Heart right ventricle (tissue), 16 donors: ENCODE measurements at regions not wholly inside any gene's neighbourhood (a gene's known extent, or its start where the extent isn't known, plus 50 kb on each side); places are given as distances from the start of the nearest gene placed in this dataset.
A peak's percentile ranks its signal among the peaks of the same experiment; 100 is the strongest.

Experiments used
- ATAC-seq, 8 donors: fragments of 200-7000 bp; cut with Tn5 transposase; one replicate each; pipeline ENCODE4 v1.9.1; 2020; ENCODE audit warnings: mild to moderate bottlenecking in 8 of 8, moderate library complexity in 8 of 8, moderate number of reproducible peaks in 1 of 8
- DNase-seq, 2 donors: peaks; one replicate each; pipeline ENCODE4 v3.0.0-alpha.2; 2020
- H3K27ac ChIP-seq, 10 donors: fragments of 200-600 bp; sonication (generic) in 2 of 10; one replicate each; pipeline versions ENCODE4 v1.5.0 to v1.8.0; 2020 to 2022; ENCODE audit warnings: mild to moderate bottlenecking in 3 of 10
- H3K27me3 ChIP-seq, 7 donors: fragments of 200-600 bp; one replicate each; pipeline ENCODE4 v1.8.0; 2021 to 2022; ENCODE audit warnings: mild to moderate bottlenecking in 2 of 7
- H3K36me3 ChIP-seq, 9 donors: fragments of 200-600 bp; sonication (generic) in 1 of 9; one replicate each; pipeline versions ENCODE4 v1.5.0 to v1.8.0; 2020 to 2022; ENCODE audit warnings: mild to moderate bottlenecking in 2 of 9
- H3K4me1 ChIP-seq, 9 donors: fragments of 200-600 bp; sonication (generic) in 1 of 9; one replicate each; pipeline versions ENCODE4 v1.5.0 to v1.8.0; 2020 to 2022; ENCODE audit warnings: mild to moderate bottlenecking in 4 of 9
- H3K4me3 ChIP-seq, 10 donors: fragments of 200-600 bp; sonication (generic) in 2 of 10; one replicate each; pipeline versions ENCODE4 v1.5.0 to v1.8.0; 2020 to 2022; ENCODE audit warnings: mild to moderate bottlenecking in 7 of 10, moderate library complexity in 2 of 10
- H3K9me3 ChIP-seq, 11 donors: fragments of 200-600 bp in 10 of 11; sonication (generic) in 2 of 11; one replicate each; pipeline versions ENCODE4 v1.5.0 to v1.8.0; 2013 to 2022; ENCODE audit warnings: mild to moderate bottlenecking in 2 of 11, control low read depth in 1 of 11, moderate library complexity in 1 of 11
- WGBS, 2 donors: extraction: QIAGEN DNeasy Blood & Tissue Kit; methylation state at CpG; one replicate each; pipeline ENCODE4 v1.1.7; 2013; ENCODE audit warnings: inconsistent platforms in 1 of 2; 5-methylcytosine and 5-hydroxymethylcytosine counted together
- intact Hi-C, 10 donors: fragments of 100-400 bp; cut with DNase I; formaldehyde crosslinking; loops; one replicate each; pipeline versions ENCODE4 v1.11.1 to v1.14.2; 2022
- TF ChIP-seq, protein P1 (sequence below), 9 donors: fragments of 200-600 bp; sonication (generic) in 2 of 9; IDR thresholded peaks; one replicate each; pipeline versions ENCODE4 v1.5.0 to v1.8.0; 2021 to 2022; ENCODE audit warnings: antibody characterized with exemption in 9 of 9, mild to moderate bottlenecking in 5 of 9, moderate library complexity in 1 of 9
- donor health status: Arrhythmogenic right ventricular cardiomyopathy.
- donor health status: ischemic (EF 13 %, LVEDD 7.1; RV severe dilation, severe dysfunction).
- donor health status: healthy with polysubstance abuse.
- donor health status: DM: no; HTN: yes; CAD: no.
- donor health status: DM: no; HTN: no; CAD: no.
- donor health status: ischemic (EF 25% LVEDD 6.9; RV normal size, moderate dysfunction).
- donor health status: ischemic (EF 25% LVEDD 5.7; RV mildly dilated, moderate dysfunction).
- donor health status: healthy.
- donor health status: DM: yes; HTN: yes; CAD: no.
- donor health status: Ischemic cardiomyopathy.
- donor health status: ischemic (EF 35%, LVEDD 5.7; RV mildly dilated, moderate dysfunction).
- donor health status: nonischemic (EF 11% LVEDD 7.7; RV severe dilation, severe dysfunction).
- donor health status: DM: yes; HTN: yes; CAD: no.
- donor health status: PGD.
- donor health status: ischemic (EF 29% LVEDD 5.4; RV normal size, mild dysfunction).
- donor health status: nonischemic (EF 23%, LVEDD 6.1; RV moderate dilation, normal function).

GRCh38 chr2:133952420-133952819 is 301.5 kb upstream of the MGAT5 start:
- TF ChIP-seq, protein P1, sequence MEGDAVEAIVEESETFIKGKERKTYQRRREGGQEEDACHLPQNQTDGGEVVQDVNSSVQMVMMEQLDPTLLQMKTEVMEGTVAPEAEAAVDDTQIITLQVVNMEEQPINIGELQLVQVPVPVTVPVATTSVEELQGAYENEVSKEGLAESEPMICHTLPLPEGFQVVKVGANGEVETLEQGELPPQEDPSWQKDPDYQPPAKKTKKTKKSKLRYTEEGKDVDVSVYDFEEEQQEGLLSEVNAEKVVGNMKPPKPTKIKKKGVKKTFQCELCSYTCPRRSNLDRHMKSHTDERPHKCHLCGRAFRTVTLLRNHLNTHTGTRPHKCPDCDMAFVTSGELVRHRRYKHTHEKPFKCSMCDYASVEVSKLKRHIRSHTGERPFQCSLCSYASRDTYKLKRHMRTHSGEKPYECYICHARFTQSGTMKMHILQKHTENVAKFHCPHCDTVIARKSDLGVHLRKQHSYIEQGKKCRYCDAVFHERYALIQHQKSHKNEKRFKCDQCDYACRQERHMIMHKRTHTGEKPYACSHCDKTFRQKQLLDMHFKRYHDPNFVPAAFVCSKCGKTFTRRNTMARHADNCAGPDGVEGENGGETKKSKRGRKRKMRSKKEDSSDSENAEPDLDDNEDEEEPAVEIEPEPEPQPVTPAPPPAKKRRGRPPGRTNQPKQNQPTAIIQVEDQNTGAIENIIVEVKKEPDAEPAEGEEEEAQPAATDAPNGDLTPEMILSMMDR (IDR thresholded peaks at IDR 0.05), result no peak
- H3K27ac ChIP-seq, result peak overlapping the region in 2 of 10 donors; percentile 9 to 15
- intact Hi-C loops, result no loop called here
- no peak for DNase-seq
- peaks cover 0 to 53% (median 7%) of the 10 kb centered on the region in 9 donors for H3K4me1 ChIP-seq
- no peak for ATAC-seq
- H3K27me3 ChIP-seq, result no peaks in the 10 kb centered on the region
- 49 to 57% methylated on average over 2 of the region's 2 CpGs for WGBS, 2 donors
- H3K9me3 ChIP-seq, result no peaks in the 10 kb centered on the region
- H3K4me3 ChIP-seq, result no peak overlapping the region
- H3K36me3 ChIP-seq, result no peaks in the 10 kb centered on the region

DNA sequence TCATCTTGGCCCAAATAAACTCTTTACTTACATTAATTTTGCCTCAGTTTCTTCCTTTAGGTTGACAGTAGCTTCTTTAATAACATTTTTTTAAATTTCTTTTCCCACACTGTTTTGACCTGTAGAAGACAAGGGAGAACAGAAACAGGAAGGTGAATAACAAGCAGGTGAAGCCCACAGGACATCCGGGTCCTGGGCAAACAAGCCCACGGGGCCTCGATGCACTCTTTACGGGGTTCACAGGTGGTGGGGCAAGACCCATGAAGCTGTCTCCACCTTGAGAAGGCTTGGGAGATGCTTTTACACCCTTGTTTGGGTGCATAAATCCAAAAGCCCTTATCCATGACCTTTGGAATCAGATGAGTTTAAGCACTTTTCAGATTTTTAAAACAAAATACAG is 301.0 kb upstream of the MGAT5 start:
- TF ChIP-seq, protein P1 (IDR thresholded peaks at IDR 0.05), result no peak
- 88 to 90% methylated on average over 4 of the region's 4 CpGs for WGBS, 2 donors
- no peak for ATAC-seq
- Histone ChIP-seq H3K4me1 (peaks cover 0 to 58% (median 7%) of the 10 kb centered on the region in 9 donors), H3K4me3 (no peak overlapping the region), H3K27ac (no peak overlapping the region), H3K9me3 (no peaks in the 10 kb centered on the region), H3K27me3 (no peaks in the 10 kb centered on the region), H3K36me3 (no peaks in the 10 kb centered on the region)
- no peak for DNase-seq
- intact Hi-C loops, result no loop called here

GRCh38 chr2:133953524-133953923 is 300.3 kb upstream of the MGAT5 start:
- WGBS, 2 donors, result 75 to 90% methylated on average over 4 of the region's 4 CpGs
- Histone ChIP-seq H3K4me3 (no peak overlapping the region), H3K36me3 (no peaks in the 10 kb centered on the region), H3K9me3 (no peaks in the 10 kb centered on the region), H3K4me1 (peaks cover 0 to 63% (median 7%) of the 10 kb centered on the region in 9 donors), H3K27me3 (no peaks in the 10 kb centered on the region), H3K27ac (no peak overlapping the region)
- intact Hi-C loops, result no loop called here
- DNase-seq (no peak), ATAC-seq (no peak)
- TF ChIP-seq, protein P1 (IDR thresholded peaks at IDR 0.05), result no peak

GRCh38 chr2:133954636-133955035 is 299.2 kb upstream of the MGAT5 start:
- Histone ChIP-seq H3K36me3 (no peaks in the 10 kb centered on the region), H3K27ac (no peak overlapping the region), H3K27me3 (no peaks in the 10 kb centered on the region), H3K4me3 (no peak overlapping the region), H3K9me3 (no peaks in the 10 kb centered on the region), H3K4me1 (peaks cover 0 to 57% (median 7%) of the 10 kb centered on the region in 9 donors)
- ATAC-seq (no peak), DNase-seq (no peak)
- WGBS, 2 donors, result 78 to 84% methylated on average over 1 of the region's 1 CpG
- TF ChIP-seq, protein P1 (IDR thresholded peaks at IDR 0.05), result no peak
- intact Hi-C loops, result no loop called here
